ENCODE measurements at regions not wholly inside any gene's neighbourhood (a gene's known extent, or its start where the extent isn't known, plus 50 kb on each side); places are given as distances from the start of the nearest gene placed in this dataset.
A peak's percentile ranks its signal among the peaks of the same experiment; 100 is the strongest.

DNA sequence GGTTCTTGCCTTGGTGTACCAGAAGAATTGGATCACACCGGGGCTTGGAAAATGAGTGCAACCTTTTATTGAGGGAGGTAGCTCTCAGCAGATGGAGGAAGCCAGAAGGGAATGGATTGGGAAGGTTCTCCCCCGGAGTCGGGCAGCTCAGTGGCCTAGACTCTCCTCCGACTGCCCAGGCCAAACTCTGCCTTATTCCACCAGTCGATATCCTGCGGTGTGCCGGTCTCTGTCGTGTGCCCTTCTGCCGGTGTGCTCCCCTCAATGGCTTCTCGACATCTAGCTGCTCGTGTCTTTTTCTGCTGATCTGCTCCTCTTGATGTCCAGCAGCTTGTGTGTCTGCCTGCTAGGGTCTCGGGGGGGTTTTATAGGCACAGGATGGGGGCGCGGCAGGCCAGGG lies 87.4 kb upstream of the CCL21 start:
- TF ChIP-seq, protein P1, sequence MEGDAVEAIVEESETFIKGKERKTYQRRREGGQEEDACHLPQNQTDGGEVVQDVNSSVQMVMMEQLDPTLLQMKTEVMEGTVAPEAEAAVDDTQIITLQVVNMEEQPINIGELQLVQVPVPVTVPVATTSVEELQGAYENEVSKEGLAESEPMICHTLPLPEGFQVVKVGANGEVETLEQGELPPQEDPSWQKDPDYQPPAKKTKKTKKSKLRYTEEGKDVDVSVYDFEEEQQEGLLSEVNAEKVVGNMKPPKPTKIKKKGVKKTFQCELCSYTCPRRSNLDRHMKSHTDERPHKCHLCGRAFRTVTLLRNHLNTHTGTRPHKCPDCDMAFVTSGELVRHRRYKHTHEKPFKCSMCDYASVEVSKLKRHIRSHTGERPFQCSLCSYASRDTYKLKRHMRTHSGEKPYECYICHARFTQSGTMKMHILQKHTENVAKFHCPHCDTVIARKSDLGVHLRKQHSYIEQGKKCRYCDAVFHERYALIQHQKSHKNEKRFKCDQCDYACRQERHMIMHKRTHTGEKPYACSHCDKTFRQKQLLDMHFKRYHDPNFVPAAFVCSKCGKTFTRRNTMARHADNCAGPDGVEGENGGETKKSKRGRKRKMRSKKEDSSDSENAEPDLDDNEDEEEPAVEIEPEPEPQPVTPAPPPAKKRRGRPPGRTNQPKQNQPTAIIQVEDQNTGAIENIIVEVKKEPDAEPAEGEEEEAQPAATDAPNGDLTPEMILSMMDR (IDR thresholded peaks at IDR 0.05): no peak
- TF ChIP-seq ZFX (IDR thresholded peaks at IDR 0.05; ENCODE audit: borderline replicate concordance): no peak
- H3K27ac ChIP-seq: no peak overlapping the region

DNA sequence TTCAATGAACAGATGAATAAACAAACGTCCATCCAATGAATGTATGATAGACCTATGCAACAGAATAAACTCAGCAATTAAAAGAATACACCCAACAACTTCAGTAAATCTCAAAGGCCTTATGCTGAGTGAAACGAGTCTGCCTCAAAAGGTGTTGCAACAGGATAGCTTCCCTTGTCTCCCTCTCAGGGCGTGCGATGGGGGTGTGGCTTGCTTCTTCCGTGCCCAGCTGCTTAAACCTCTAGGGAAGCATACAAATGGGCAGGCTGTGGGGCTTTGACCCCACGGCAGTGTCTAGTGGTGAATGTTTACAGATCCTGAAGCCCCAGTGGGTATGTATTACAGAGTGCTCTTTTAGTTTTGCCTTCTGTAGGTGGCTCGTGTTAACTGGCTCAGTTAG lies 87.0 kb upstream of the CCL21 start:
- TF ChIP-seq ZFX (IDR thresholded peaks at IDR 0.05; ENCODE audit: borderline replicate concordance): no peak
- TF ChIP-seq, protein P1 (IDR thresholded peaks at IDR 0.05): no peak
- H3K27ac ChIP-seq: no peak overlapping the region

DNA sequence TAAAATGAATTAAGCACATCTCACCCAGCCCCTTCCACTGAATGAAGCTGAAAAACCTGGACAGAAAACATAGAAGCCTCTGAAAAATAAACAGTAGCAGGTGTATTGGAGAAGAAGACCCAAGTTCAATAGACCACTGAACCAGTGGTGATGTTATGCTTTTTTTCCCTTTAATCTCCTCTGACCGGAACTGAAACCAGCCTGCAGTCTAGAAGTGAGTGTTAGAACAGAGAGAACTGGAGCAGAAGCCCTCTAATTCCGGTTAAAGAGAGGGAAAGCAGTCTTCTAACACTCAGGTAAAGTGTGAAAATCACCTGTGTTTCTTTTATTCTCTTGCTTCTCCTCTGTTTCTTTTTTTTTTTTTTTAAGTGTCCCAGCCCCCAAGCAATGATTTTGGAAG lies 83.5 kb upstream of the CCL21 start:
- H3K27ac ChIP-seq: no peak overlapping the region
- no peak for TF ChIP-seq ZFX (IDR thresholded peaks at IDR 0.05; ENCODE audit: borderline replicate concordance)
- TF ChIP-seq, protein P1 (IDR thresholded peaks at IDR 0.05): no peak

DNA sequence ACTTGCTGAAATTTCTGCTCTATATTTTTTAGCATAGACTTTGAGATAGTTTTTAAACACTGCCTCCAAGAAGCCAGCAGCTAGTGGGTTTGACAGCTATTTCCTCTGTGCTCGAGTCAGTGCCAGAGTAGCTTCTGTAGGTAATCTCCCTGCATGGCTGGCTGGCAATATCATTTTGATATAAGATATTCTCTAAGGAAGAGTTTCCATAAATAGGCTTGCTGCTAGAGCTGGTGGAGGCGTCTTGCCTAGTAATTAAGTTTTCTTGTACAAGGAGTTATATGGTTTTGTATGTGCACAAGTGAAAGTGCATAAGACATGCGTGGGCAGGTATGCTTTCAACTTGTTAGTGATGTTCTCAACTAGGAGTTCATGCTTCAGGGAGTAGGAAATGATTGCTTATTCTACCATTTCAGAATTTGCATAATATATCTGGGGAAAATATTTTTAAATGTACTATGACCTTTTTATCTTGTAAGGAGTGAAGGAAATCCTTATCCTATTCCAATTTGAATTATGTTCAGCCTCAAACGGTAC lies 74.1 kb upstream of the CCL21 start:
- no peak overlapping the region for H3K27ac ChIP-seq
- TF ChIP-seq ZFX (IDR thresholded peaks at IDR 0.05; ENCODE audit: borderline replicate concordance): no peak
- TF ChIP-seq, protein P1 (IDR thresholded peaks at IDR 0.05): no peak

DNA sequence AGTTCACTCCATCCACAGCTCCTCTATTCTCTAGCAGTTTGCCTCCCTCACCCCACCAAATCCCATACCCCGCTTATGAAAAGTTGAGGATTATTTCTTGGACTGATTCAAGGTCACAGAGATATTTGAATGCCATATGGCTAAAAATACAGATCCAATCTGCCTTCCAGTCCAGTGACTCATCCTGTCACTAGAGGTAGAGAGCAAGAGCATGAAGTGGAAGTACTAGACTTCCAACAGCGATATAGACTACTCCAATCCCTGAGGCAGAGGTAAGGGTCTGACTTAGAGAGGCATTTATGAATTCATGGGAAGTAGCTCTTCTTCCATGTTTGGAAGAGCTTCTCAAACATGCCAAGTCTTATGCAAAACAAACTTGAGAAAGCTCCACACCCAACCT lies 72.4 kb upstream of the CCL21 start:
- H3K27ac ChIP-seq: no peak overlapping the region
- TF ChIP-seq ZFX (IDR thresholded peaks at IDR 0.05; ENCODE audit: borderline replicate concordance): no peak

DNA sequence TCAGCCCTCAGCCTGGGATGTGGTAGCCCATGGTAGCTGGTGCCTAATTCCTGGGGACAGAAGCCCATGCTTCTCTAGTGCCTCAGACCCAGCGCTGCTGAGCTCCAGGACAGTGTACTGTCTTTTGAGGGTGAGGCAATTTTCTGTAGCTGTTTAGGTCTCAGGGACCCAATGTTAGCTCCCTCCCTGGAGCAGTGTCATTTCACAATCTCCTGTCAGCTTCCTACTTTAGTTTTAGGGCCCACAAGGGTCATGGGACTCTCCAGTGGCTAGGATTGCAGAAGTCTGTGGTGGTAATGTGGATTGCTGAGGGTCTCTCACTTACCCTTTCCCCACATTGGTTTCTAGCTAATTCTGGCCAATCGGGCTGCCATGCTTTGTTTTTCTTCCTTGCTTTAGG lies 67.7 kb upstream of the CCL21 start:
- no peak overlapping the region for H3K27ac ChIP-seq
- TF ChIP-seq, protein P1 (IDR thresholded peaks at IDR 0.05): no peak
- TF ChIP-seq ZFX (IDR thresholded peaks at IDR 0.05; ENCODE audit: borderline replicate concordance): no peak

GRCh38 chr9:34773955-34774354 lies 64.0 kb upstream of the CCL21 start:
- peak overlapping the region; percentile 80 for H3K27ac ChIP-seq
- TF ChIP-seq, protein P1 (IDR thresholded peaks at IDR 0.05): no peak
- no peak for TF ChIP-seq ZFX (IDR thresholded peaks at IDR 0.05; ENCODE audit: borderline replicate concordance)

DNA sequence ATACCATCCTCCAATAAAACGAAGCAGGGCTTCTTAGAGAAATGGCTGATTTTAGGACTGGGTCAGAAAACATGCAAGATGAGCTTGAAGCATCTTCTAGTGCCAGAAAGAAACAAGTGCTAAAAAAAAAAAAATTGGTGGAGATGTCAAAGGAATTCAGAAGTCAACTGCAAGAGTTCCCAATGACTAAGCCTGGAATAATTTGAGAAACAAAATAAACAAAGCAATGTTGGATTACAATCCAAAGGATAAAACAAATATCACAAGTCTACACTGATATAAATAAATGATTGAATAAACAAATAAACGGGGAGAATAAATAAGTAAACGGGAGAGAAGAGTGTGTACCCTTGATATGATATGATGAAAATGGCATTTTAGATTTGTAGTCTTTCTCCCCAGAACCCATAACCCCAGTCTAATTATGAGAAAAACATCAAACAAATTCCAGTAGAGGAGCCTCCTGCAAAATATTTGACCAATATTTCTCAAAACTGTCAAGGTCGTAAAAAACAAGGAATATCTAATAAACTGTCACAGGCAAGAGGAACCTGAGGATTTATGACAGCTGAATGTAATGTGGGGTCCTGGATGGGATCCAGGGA lies 63.5 kb upstream of the CCL21 start:
- peak overlapping the region; percentile 80 for H3K27ac ChIP-seq
- TF ChIP-seq, protein P1 (IDR thresholded peaks at IDR 0.05): no peak
- TF ChIP-seq ZFX (IDR thresholded peaks at IDR 0.05; ENCODE audit: borderline replicate concordance): no peak
